H1 (cell line): ENCODE measurements at regions not wholly inside any gene's neighbourhood (a gene's known extent, or its start where the extent isn't known, plus 50 kb on each side); places are given as distances from the start of the nearest gene placed in this dataset.

Experiments used
- CTCF ChIA-PET: fragments of 300-600 bp; sonication (Branson Sonifier 250); formaldehyde crosslinking; loops from one replicate; lab custom pipeline; 2021; ENCODE audit not compliant: partially characterized antibody; lab: Charles Lee
- POLR2A ChIA-PET: fragments of 300-600 bp; sonication (Branson Sonifier 250); formaldehyde crosslinking; loops from one replicate; lab custom pipeline; 2021; ENCODE audit warnings: inconsistent platforms; ENCODE audit not compliant: partially characterized antibody; lab: Charles Lee
- DNase-seq, 2 experiments: peaks; one replicate each; pipeline versions ENCODE4 v3.0.0 to v3.0.0-alpha.2; 2010 to 2022; ENCODE audit warnings: low spot score in 2 of 2, low read depth in 1 of 2, mixed read lengths in 1 of 2
- FAIRE-seq: peaks from 2 replicates; lab custom pipeline; 2011; peaks lifted over from hg19 to GRCh38; lab: Jason Lieb, UNC
- H2AFZ ChIP-seq: 2 replicates; pipeline ENCODE4 v1.8.1; 2012; ENCODE audit warnings: low read length, inconsistent platforms
- H2AK5ac ChIP-seq: 2 replicates; pipeline ENCODE4 v1.6.1; 2013; ENCODE audit warnings: low read depth, low read length
- H2BK120ac ChIP-seq: replicated peaks from 2 replicates; pipeline ENCODE3; 2013; ENCODE audit warnings: low read depth, low read length, inconsistent platforms
- H2BK12ac ChIP-seq: 2 replicates; pipeline ENCODE4 v1.6.1; 2013; ENCODE audit warnings: low read depth, low read length
- H2BK15ac ChIP-seq: 2 replicates; pipeline ENCODE4 v1.6.1; 2013; ENCODE audit warnings: low read length
- H2BK20ac ChIP-seq: 2 replicates; pipeline ENCODE4 v1.6.1; 2013; ENCODE audit warnings: low read length
- H2BK5ac ChIP-seq: 2 replicates; pipeline ENCODE4 v1.6.1; 2013; ENCODE audit warnings: low read depth, low read length
- H3K14ac ChIP-seq: 2 replicates; pipeline ENCODE4 v1.6.1; 2013; ENCODE audit warnings: inconsistent platforms; ENCODE audit not compliant: insufficient read length
- H3K18ac ChIP-seq: 2 replicates; pipeline ENCODE4 v1.6.1; 2013; ENCODE audit warnings: low read length; ENCODE audit errors: extremely low read depth
- H3K23ac ChIP-seq: 2 replicates; pipeline ENCODE4 v1.6.1; 2013; ENCODE audit warnings: inconsistent platforms; ENCODE audit not compliant: insufficient read length
- H3K23me2 ChIP-seq: 2 replicates; pipeline ENCODE4 v1.6.1; 2013; ENCODE audit warnings: low read depth, low read length
- H3K27ac ChIP-seq: 2 replicates; pipeline ENCODE4 v1.6.1; 2011; ENCODE audit warnings: low read depth, low read length, inconsistent platforms
- H3K27me3 ChIP-seq, 4 experiments: replicated peaks in 1 of 4; 1 replicate in 1 of 4; 2 replicates in 3 of 4; pipeline versions ENCODE4 v1.6.1 to v1.8.1; 2011 to 2013; ENCODE audit warnings: low read length in 3 of 4, mild to moderate bottlenecking in 3 of 4, inconsistent platforms in 2 of 4, mixed read lengths in 2 of 4, moderate library complexity in 1 of 4; ENCODE audit not compliant: control insufficient read depth in 3 of 4, insufficient read depth in 3 of 4; ENCODE audit errors: extremely low read depth in 1 of 4
- H3K36me3 ChIP-seq, 4 experiments: 2 replicates each; pipeline versions ENCODE4 v1.6.1 to v1.8.1; 2011 to 2013; ENCODE audit warnings: mild to moderate bottlenecking in 4 of 4, low read length in 3 of 4, moderate library complexity in 2 of 4, control low read depth in 1 of 4, inconsistent platforms in 1 of 4; ENCODE audit not compliant: insufficient read depth in 4 of 4, control insufficient read depth in 2 of 4
- H3K4ac ChIP-seq: replicated peaks from 2 replicates; pipeline ENCODE3; 2013; ENCODE audit warnings: low read length, low read depth, mixed read lengths, inconsistent platforms; ENCODE audit not compliant: insufficient read length
- H3K4me1 ChIP-seq, 4 experiments: replicated peaks in 1 of 4; 1 replicate in 1 of 4; 2 replicates in 3 of 4; pipeline versions ENCODE4 v1.6.1 to v1.8.1; 2011 to 2013; ENCODE audit warnings: low read length in 3 of 4, inconsistent platforms in 2 of 4, mixed read lengths in 1 of 4; ENCODE audit not compliant: insufficient read depth in 4 of 4, control insufficient read depth in 3 of 4
- H3K4me2 ChIP-seq, 2 experiments: 2 replicates each; pipeline versions ENCODE4 v1.6.1 to v1.8.1; 2011 to 2013; ENCODE audit warnings: low read depth in 2 of 2, low read length in 2 of 2, control low read depth in 1 of 2, inconsistent platforms in 1 of 2, mild to moderate bottlenecking in 1 of 2; ENCODE audit not compliant: insufficient read depth in 1 of 2
- H3K4me3 ChIP-seq, 4 experiments: fragments of 200-600, 300-600 bp in 1 of 4; sonication (generic), shearing (Covaris generic), sonication (Bioruptor Twin) in 1 of 4; 2 replicates each; pipeline versions ENCODE4 v1.5.1 to v1.8.1; 2011 to 2016; ENCODE audit warnings: low read length in 4 of 4, low read depth in 3 of 4, control low read depth in 2 of 4, inconsistent platforms in 2 of 4, mild to moderate bottlenecking in 2 of 4, mixed read lengths in 1 of 4, moderate library complexity in 1 of 4; ENCODE audit not compliant: insufficient read depth in 2 of 4; ENCODE audit errors: extremely low read depth in 1 of 4
- H3K56ac ChIP-seq: replicated peaks from 2 replicates; pipeline ENCODE3; 2013; ENCODE audit warnings: low read depth, mild to moderate bottlenecking, mixed read lengths, low read length, inconsistent platforms; ENCODE audit not compliant: insufficient read length
- H3K79me1 ChIP-seq: 2 replicates; pipeline ENCODE4 v1.6.1; 2013; ENCODE audit warnings: low read depth, low read length, control low read depth
- H3K79me2 ChIP-seq, 2 experiments: 2 replicates each; pipeline versions ENCODE4 v1.6.1 to v1.8.1; 2012 to 2013; ENCODE audit warnings: low read length in 2 of 2, mild to moderate bottlenecking in 2 of 2, inconsistent platforms in 1 of 2; ENCODE audit not compliant: insufficient read depth in 2 of 2, control insufficient read depth in 1 of 2
- H3K9ac ChIP-seq, 4 experiments: replicated peaks in 1 of 4; 1 replicate in 1 of 4; 2 replicates in 3 of 4; pipeline versions ENCODE4 v1.6.1 to v1.8.1; 2011 to 2013; ENCODE audit warnings: low read depth in 3 of 4, low read length in 3 of 4, control low read depth in 2 of 4, mild to moderate bottlenecking in 2 of 4, moderate library complexity in 2 of 4, inconsistent platforms in 1 of 4; ENCODE audit errors: extremely low read depth in 1 of 4
- H3K9me3 ChIP-seq, 2 experiments: 2 replicates each; pipeline versions ENCODE4 v1.6.1 to v1.8.1; 2012 to 2013; ENCODE audit warnings: mild to moderate bottlenecking in 2 of 2, moderate library complexity in 2 of 2, control low read depth in 1 of 2, inconsistent platforms in 1 of 2, low read depth in 1 of 2, low read length in 1 of 2, mixed read lengths in 1 of 2; ENCODE audit not compliant: insufficient read depth in 2 of 2
- H4K20me1 ChIP-seq, 2 experiments: replicated peaks in 1 of 2; 2 replicates each; pipeline versions ENCODE3 to v1.8.1; 2011 to 2013; ENCODE audit warnings: inconsistent platforms in 2 of 2, low read length in 2 of 2, mild to moderate bottlenecking in 1 of 2; ENCODE audit not compliant: insufficient read depth in 2 of 2, control insufficient read depth in 1 of 2
- H4K5ac ChIP-seq: 2 replicates; pipeline ENCODE4 v1.6.1; 2013; ENCODE audit warnings: low read length, low read depth, mixed read lengths, inconsistent platforms; ENCODE audit not compliant: insufficient read length
- H4K8ac ChIP-seq: 2 replicates; pipeline ENCODE4 v1.8.0; 2013; ENCODE audit warnings: mild to moderate bottlenecking, moderate library complexity, low read length, inconsistent platforms; ENCODE audit not compliant: insufficient read depth; ENCODE audit errors: extremely low read depth
- H4K91ac ChIP-seq: replicated peaks from 2 replicates; pipeline ENCODE3; 2013; ENCODE audit warnings: low read length, mixed read lengths, inconsistent platforms; ENCODE audit not compliant: insufficient read length
- ATF3 ChIP-seq: IDR thresholded peaks from 2 replicates; pipeline ENCODE4 v1.6.1; 2011; ENCODE audit warnings: low read depth, mild to moderate bottlenecking, low read length; ENCODE audit not compliant: insufficient read depth
- EZH2 ChIP-seq: fragments of 200-600 bp; sonication (generic); IDR thresholded peaks from 2 replicates; pipeline ENCODE4 v1.7.1; 2012; ENCODE audit warnings: low read depth, mild to moderate bottlenecking, moderate library complexity, low read length, inconsistent platforms; ENCODE audit not compliant: severe bottlenecking
- RAD21 ChIP-seq, 2 experiments: IDR thresholded peaks in 1 of 2; conservative IDR thresholded peaks in 1 of 2; 2 replicates each; pipeline ENCODE4 v1.6.1; 2011; ENCODE audit warnings: low read depth in 2 of 2, low read length in 2 of 2, improper control_type of control experiment in 1 of 2, inconsistent platforms in 1 of 2, mild to moderate bottlenecking in 1 of 2, moderate library complexity in 1 of 2
- WGBS, 2 experiments: shearing (Covaris generic) in 1 of 2; methylation state at CpG; one replicate each; pipeline versions ENCODE4 v1.1.6 to v1.1.7; 2013 to 2015; ENCODE audit warnings: low lambda C conversion rate in 2 of 2, mixed read lengths in 2 of 2, inconsistent platforms in 1 of 2, low coverage in 1 of 2, missing lambda C conversion rate in 1 of 2; ENCODE audit not compliant: insufficient replicate concordance in 2 of 2, insufficient coverage in 1 of 2, insufficient read length in 1 of 2; ENCODE audit errors: extremely low coverage in 1 of 2, missing lambda C conversion rate in 1 of 2; 5-methylcytosine and 5-hydroxymethylcytosine counted together

- WGBS, 2 experiments: 88% methylated on average over 2 of the region's 2 CpGs; no CpG with 5 or more reads in 1 of the 2 experiments
- FAIRE-seq: no peak
- POLR2A ChIA-PET: no interaction called here
These were observed 663.1 kb upstream of the MARCKS start for GRCh38 chr6:113194090-113194489.

More at GRCh38 chr6:113194090-113194489, 663.1 kb upstream of the MARCKS start:
- Histone ChIP-seq H3K36me3 (no peaks in the 10 kb centered on the region), H3K79me2 (no peaks in the 10 kb centered on the region), H3K4me2 (no peak overlapping the region), H2BK5ac (no peak overlapping the region), H2BK12ac (no peak overlapping the region), H4K91ac (no peak overlapping the region), H3K27me3 (no peaks in the 10 kb centered on the region), H3K27ac (no peak overlapping the region), H2AFZ (no peak overlapping the region), H3K4me3 (no peak overlapping the region), H2AK5ac (no peak overlapping the region), H2BK15ac (no peak overlapping the region), H3K23me2 (no peaks in the 10 kb centered on the region), H3K23ac (no peak overlapping the region), H3K4me1 (no peaks in the 10 kb centered on the region), H3K9me3 (no peaks in the 10 kb centered on the region), H4K5ac (no peak overlapping the region), H2BK20ac (no peak overlapping the region), H3K4ac (no peak overlapping the region), H3K79me1 (no peaks in the 10 kb centered on the region), H4K8ac (no peak overlapping the region), H3K56ac (no peak overlapping the region), H4K20me1 (no peaks in the 10 kb centered on the region), H2BK120ac (no peak overlapping the region), H3K18ac (no peak overlapping the region), H3K9ac (no peak overlapping the region), H3K14ac (no peak overlapping the region)
- no peak for DNase-seq
- TF ChIP-seq RAD21 (IDR thresholded peaks at IDR 0.05 in 1 of 2, conservative IDR thresholded peaks at IDR 0.05 in 1 of 2; ENCODE audit: low read depth in 2 of 2, low read length in 2 of 2) (no peak), ATF3 (no peak), EZH2 (no peak)
- CTCF ChIA-PET: no interaction called here
